Body of pancreas (tissue), 4 donors: ENCODE measurements at regions not wholly inside any gene's neighbourhood (a gene's known extent, or its start where the extent isn't known, plus 50 kb on each side); places are given as distances from the start of the nearest gene placed in this dataset.

Source experiments
- CTCF ChIP-seq, 7 experiments: fragments of 450-650 bp in 4 of 7; fragments of 200-600 bp in 3 of 7; sonication (generic) in 3 of 7; IDR thresholded peaks; one replicate each; pipeline ENCODE4 v1.5.1; 2016 to 2019; ENCODE audit warnings: antibody characterized with exemption in 7 of 7
- POLR2A ChIP-seq, 3 donors: fragments of 450-650 bp; IDR thresholded peaks; one replicate each; pipeline ENCODE4 v1.6.1; 2016; ENCODE audit warnings: antibody characterized with exemption in 3 of 3, mild to moderate bottlenecking in 2 of 3

- TF ChIP-seq CTCF (IDR thresholded peaks at IDR 0.05) (no peak), POLR2A (IDR thresholded peaks at IDR 0.05) (no peak)
Measured at GRCh38 chr13:85700906-85701305, 98.3 kb downstream of the SLITRK6 start.
